ENCODE measurements at regions not wholly inside any gene's neighbourhood (a gene's known extent, or its start where the extent isn't known, plus 50 kb on each side); places are given as distances from the start of the nearest gene placed in this dataset.

GRCh38 chr7:68020102-68020501 lies 1023.5 kb downstream of the TYW1 start:
- Mint-ChIP-seq H3K9me3 (ENCODE audit: unreplicated experiment) (peaks cover 34% of the 10 kb centered on the region), H3K4me1 (ENCODE audit: unreplicated experiment) (no peaks in the 10 kb centered on the region), H3K27ac (ENCODE audit: unreplicated experiment) (no peak overlapping the region), H3K4me3 (ENCODE audit: unreplicated experiment) (no peak overlapping the region), H3K36me3 (ENCODE audit: low read depth, unreplicated experiment) (peaks cover 3% of the 10 kb centered on the region), H3K27me3 (ENCODE audit: unreplicated experiment) (no peaks in the 10 kb centered on the region)
- TF ChIP-seq, protein P1, sequence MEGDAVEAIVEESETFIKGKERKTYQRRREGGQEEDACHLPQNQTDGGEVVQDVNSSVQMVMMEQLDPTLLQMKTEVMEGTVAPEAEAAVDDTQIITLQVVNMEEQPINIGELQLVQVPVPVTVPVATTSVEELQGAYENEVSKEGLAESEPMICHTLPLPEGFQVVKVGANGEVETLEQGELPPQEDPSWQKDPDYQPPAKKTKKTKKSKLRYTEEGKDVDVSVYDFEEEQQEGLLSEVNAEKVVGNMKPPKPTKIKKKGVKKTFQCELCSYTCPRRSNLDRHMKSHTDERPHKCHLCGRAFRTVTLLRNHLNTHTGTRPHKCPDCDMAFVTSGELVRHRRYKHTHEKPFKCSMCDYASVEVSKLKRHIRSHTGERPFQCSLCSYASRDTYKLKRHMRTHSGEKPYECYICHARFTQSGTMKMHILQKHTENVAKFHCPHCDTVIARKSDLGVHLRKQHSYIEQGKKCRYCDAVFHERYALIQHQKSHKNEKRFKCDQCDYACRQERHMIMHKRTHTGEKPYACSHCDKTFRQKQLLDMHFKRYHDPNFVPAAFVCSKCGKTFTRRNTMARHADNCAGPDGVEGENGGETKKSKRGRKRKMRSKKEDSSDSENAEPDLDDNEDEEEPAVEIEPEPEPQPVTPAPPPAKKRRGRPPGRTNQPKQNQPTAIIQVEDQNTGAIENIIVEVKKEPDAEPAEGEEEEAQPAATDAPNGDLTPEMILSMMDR (IDR thresholded peaks at IDR 0.05; ENCODE audit: unreplicated experiment), result no peak
- DNase-seq (ENCODE audit: low spot score), result no peak

- Mint-ChIP-seq H3K36me3 (ENCODE audit: low read depth, unreplicated experiment) (peaks cover 7% of the 10 kb centered on the region), H3K4me1 (ENCODE audit: unreplicated experiment) (no peaks in the 10 kb centered on the region), H3K27ac (ENCODE audit: unreplicated experiment) (no peak overlapping the region), H3K27me3 (ENCODE audit: unreplicated experiment) (peaks cover 3% of the 10 kb centered on the region), H3K4me3 (ENCODE audit: unreplicated experiment) (no peak overlapping the region), H3K9me3 (ENCODE audit: unreplicated experiment) (peaks cover 26% of the 10 kb centered on the region)
- TF ChIP-seq, protein P1 (IDR thresholded peaks at IDR 0.05; ENCODE audit: unreplicated experiment), result no peak
- DNase-seq (ENCODE audit: low spot score), result no peak
Measured at GRCh38 chr7:68025369-68025768, 1028.7 kb downstream of the TYW1 start.

DNA sequence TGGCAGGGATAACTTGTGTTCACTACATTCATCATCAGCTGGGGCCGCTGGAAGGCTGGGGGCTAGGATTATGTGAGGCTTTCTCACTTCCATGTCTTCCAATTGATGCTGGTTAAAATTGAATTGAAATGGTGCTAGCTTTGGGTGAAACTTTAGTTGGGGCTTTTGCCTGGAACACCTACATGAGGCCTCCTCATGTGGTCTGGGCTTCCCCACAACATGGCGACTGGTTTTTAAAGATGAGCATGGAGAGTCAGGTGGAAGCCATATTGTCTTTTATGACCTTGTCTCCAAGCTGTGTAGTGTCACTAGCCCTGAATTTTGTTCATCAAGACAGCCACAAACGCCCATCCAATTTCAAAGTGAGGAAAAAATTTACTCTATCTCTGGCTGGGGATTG lies 1033.9 kb downstream of the TYW1 start:
- H3K36me3 Mint-ChIP-seq (ENCODE audit: low read depth, unreplicated experiment), result peaks cover 8% of the 10 kb centered on the region
- H3K9me3 Mint-ChIP-seq (ENCODE audit: unreplicated experiment), result peaks cover 31% of the 10 kb centered on the region
- peaks cover 4% of the 10 kb centered on the region for H3K27me3 Mint-ChIP-seq (ENCODE audit: unreplicated experiment)
- no peaks in the 10 kb centered on the region for H3K4me1 Mint-ChIP-seq (ENCODE audit: unreplicated experiment)
- TF ChIP-seq, protein P1 (IDR thresholded peaks at IDR 0.05; ENCODE audit: unreplicated experiment), result no peak
- H3K27ac Mint-ChIP-seq (ENCODE audit: unreplicated experiment), result no peak overlapping the region
- H3K4me3 Mint-ChIP-seq (ENCODE audit: unreplicated experiment), result no peak overlapping the region
- DNase-seq (ENCODE audit: low spot score), result no peak

GRCh38 chr7:68031180-68031943 lies 1034.7 kb downstream of the TYW1 start:
- Mint-ChIP-seq H3K27ac (ENCODE audit: unreplicated experiment) (no peak overlapping the region), H3K9me3 (ENCODE audit: unreplicated experiment) (peaks cover 31% of the 10 kb centered on the region), H3K4me3 (ENCODE audit: unreplicated experiment) (no peak overlapping the region), H3K27me3 (ENCODE audit: unreplicated experiment) (peaks cover 4% of the 10 kb centered on the region), H3K36me3 (ENCODE audit: low read depth, unreplicated experiment) (peaks cover 8% of the 10 kb centered on the region), H3K4me1 (ENCODE audit: unreplicated experiment) (no peaks in the 10 kb centered on the region)
- TF ChIP-seq, protein P1 (IDR thresholded peaks at IDR 0.05; ENCODE audit: unreplicated experiment), result no peak
- no peak for DNase-seq (ENCODE audit: low spot score)

GRCh38 chr7:68038621-68039314 lies 1042.1 kb downstream of the TYW1 start:
- no peak overlapping the region for H3K4me3 Mint-ChIP-seq (ENCODE audit: unreplicated experiment)
- H3K4me1 Mint-ChIP-seq (ENCODE audit: unreplicated experiment), result no peaks in the 10 kb centered on the region
- TF ChIP-seq, protein P1 (IDR thresholded peaks at IDR 0.05; ENCODE audit: unreplicated experiment), result no peak
- H3K9me3 Mint-ChIP-seq (ENCODE audit: unreplicated experiment), result peaks cover 49% of the 10 kb centered on the region
- DNase-seq (ENCODE audit: low spot score), result no peak
- peaks cover 1% of the 10 kb centered on the region for H3K27me3 Mint-ChIP-seq (ENCODE audit: unreplicated experiment)
- H3K27ac Mint-ChIP-seq (ENCODE audit: unreplicated experiment), result no peak overlapping the region
- H3K36me3 Mint-ChIP-seq (ENCODE audit: low read depth, unreplicated experiment), result peaks cover 4% of the 10 kb centered on the region
